K562 (cell line): ENCODE measurements at regions not wholly inside any gene's neighbourhood (a gene's known extent, or its start where the extent isn't known, plus 50 kb on each side); places are given as distances from the start of the nearest gene placed in this dataset.

Source experiments
- ATAC-seq: fragments of 200-7000 bp; cut with Tn5 transposase; 3 replicates; pipeline ENCODE4 v1.9.1; 2020; ENCODE audit warnings: moderate library complexity
- BruUV-seq: library from RNA; stranded (reverse); fragments of 400-500 nt; replicated peaks from 2 replicates; lab custom pipeline; 2021; lab: Mats Ljungman, UMichigan
- CTCF ChIA-PET: fragments of 300-600 bp; formaldehyde crosslinking; extraction: SDS; loops from one replicate; lab custom pipeline; 2021; ENCODE audit warnings: low intra/inter-chr PET ratio; lab: Yijun Ruan, JAX
- POLR2A ChIA-PET: fragments of 300-600, 350-650 bp; sonication (Branson Sonifier 250); formaldehyde crosslinking; extraction: SDS; loops from one replicate; lab custom pipeline; 2021; ENCODE audit warnings: antibody characterized with exemption, inconsistent platforms; lab: Yijun Ruan, JAX
- DNase-seq, 4 experiments: peaks; one replicate each; pipeline versions ENCODE4 v3.0.0 to v3.0.0-alpha.2; 2011 to 2018; ENCODE audit warnings: low spot score in 3 of 4, mixed read lengths in 3 of 4; ENCODE audit errors: extremely low read depth in 1 of 4
- FAIRE-seq: peaks from 2 replicates; lab custom pipeline; 2011; peaks lifted over from hg19 to GRCh38; lab: Jason Lieb, UNC
- H2AFZ ChIP-seq: 2 replicates; pipeline ENCODE4 v1.6.0; 2011; ENCODE audit warnings: low read depth, low read length, control low read depth, inconsistent platforms
- H3K27ac ChIP-seq: fragments of 200-600 bp; 3 replicates; pipeline ENCODE4 v1.8.0; 2011; ENCODE audit warnings: low read depth, mild to moderate bottlenecking, control low read depth, inconsistent platforms, low read length, moderate library complexity, mixed read lengths; ENCODE audit errors: extremely low read depth
- H3K27me3 ChIP-seq, 2 experiments: fragments of 300-600 bp in 1 of 2; 2 replicates in 1 of 2; 3 replicates in 1 of 2; pipeline versions ENCODE4 v1.6.0 to v1.8.0; 2011; ENCODE audit warnings: inconsistent platforms in 2 of 2, low read length in 2 of 2, mild to moderate bottlenecking in 1 of 2, mixed read lengths in 1 of 2, moderate library complexity in 1 of 2; ENCODE audit not compliant: control insufficient read depth in 2 of 2, insufficient read depth in 2 of 2
- H3K36me3 ChIP-seq: fragments of 300-600 bp; 3 replicates; pipeline ENCODE4 v1.8.0; 2011; ENCODE audit warnings: mild to moderate bottlenecking, low read length, inconsistent platforms; ENCODE audit not compliant: control insufficient read depth, insufficient read depth
- H3K4me1 ChIP-seq, 2 experiments: fragments of 200-600 bp in 1 of 2; replicated peaks in 1 of 2; 2 replicates in 1 of 2; 3 replicates in 1 of 2; pipeline versions ENCODE4 v1.5.1 to v1.8.0; 2011; ENCODE audit warnings: inconsistent platforms in 2 of 2, low read length in 2 of 2, mild to moderate bottlenecking in 1 of 2, mixed read lengths in 1 of 2, moderate library complexity in 1 of 2; ENCODE audit not compliant: control insufficient read depth in 2 of 2, insufficient read depth in 2 of 2
- H3K4me2 ChIP-seq: 2 replicates; pipeline ENCODE4 v1.6.1; 2011; ENCODE audit warnings: low read length, control low read depth, inconsistent platforms, mixed read lengths; ENCODE audit not compliant: insufficient read depth
- H3K4me3 ChIP-seq: fragments of 200-600 bp; sonication (generic), shearing (Covaris generic); 2 replicates; pipeline ENCODE4 v1.5.1; 2016; ENCODE audit warnings: control low read depth, inconsistent platforms
- H3K79me2 ChIP-seq: fragments of 200-600 bp; 3 replicates; pipeline ENCODE4 v1.8.0; 2011; ENCODE audit warnings: low read length, inconsistent platforms; ENCODE audit not compliant: control insufficient read depth, insufficient read depth
- H3K9ac ChIP-seq, 2 experiments: 2 replicates each; pipeline versions ENCODE4 v1.6.0 to v1.6.1; 2011; ENCODE audit warnings: low read depth in 2 of 2, low read length in 2 of 2, control low read depth in 1 of 2, inconsistent platforms in 1 of 2, mild to moderate bottlenecking in 1 of 2, mixed read lengths in 1 of 2; ENCODE audit not compliant: insufficient read depth in 1 of 2
- H3K9me1 ChIP-seq: one replicate; pipeline ENCODE4 v1.6.0; 2011; ENCODE audit warnings: inconsistent platforms, mild to moderate bottlenecking, low read length, moderate library complexity; ENCODE audit not compliant: control insufficient read depth, insufficient read depth
- H3K9me3 ChIP-seq: replicated peaks from 2 replicates; pipeline ENCODE4 v1.5.1; 2011; ENCODE audit warnings: low read depth, low read length, inconsistent platforms; ENCODE audit not compliant: control insufficient read depth, insufficient read depth
- H4K20me1 ChIP-seq: replicated peaks from 2 replicates; pipeline ENCODE4 v1.6.1; 2011; ENCODE audit warnings: low read length, inconsistent platforms, mixed read lengths; ENCODE audit not compliant: control insufficient read depth, insufficient read depth
- GMEB1 ChIP-seq: fragments of 250-450 bp; sonication (Bioruptor Pico); IDR thresholded peaks from 2 replicates; pipeline ENCODE4 v1.4.0; 2020; ENCODE audit warnings: mild to moderate bottlenecking
- GTF2F1 ChIP-seq: IDR thresholded peaks from 2 replicates; pipeline ENCODE4 v1.6.1; 2011; ENCODE audit warnings: low read depth, low read length, improper control_type of control experiment
- HDAC1 ChIP-seq, 2 experiments: fragments of 450-650 bp; IDR thresholded peaks; 2 replicates each; pipeline ENCODE4 v1.6.1; 2016 to 2017; ENCODE audit warnings: inconsistent platforms in 1 of 2, mild to moderate bottlenecking in 1 of 2, moderate library complexity in 1 of 2
- TBP ChIP-seq: optimal IDR thresholded peaks from 2 replicates; pipeline ENCODE3; 2011; ENCODE audit warnings: low read depth, low read length, improper control_type of control experiment
- ZNF146 ChIP-seq: IDR thresholded peaks from one replicate; pipeline ENCODE4 v1.6.1; 2018; ENCODE audit warnings: missing compliant biosample characterization; ENCODE audit not compliant: unreplicated experiment
- ZNF695 ChIP-seq: fragments of 450-650 bp; formaldehyde crosslinking; IDR thresholded peaks from 2 replicates; pipeline ENCODE4 v1.4.0; 2020; ENCODE audit warnings: mild to moderate bottlenecking, moderate library complexity
- WGBS: fragments of 100-300 bp; shearing (Covaris generic); methylation state at CpG from one replicate; pipeline ENCODE4 v1.1.6; 2016; ENCODE audit warnings: low coverage, mixed read lengths; ENCODE audit not compliant: insufficient coverage; ENCODE audit errors: missing lambda C conversion rate; 5-methylcytosine and 5-hydroxymethylcytosine counted together
- in situ Hi-C: fragments of 300-500 bp; cut with MboI; formaldehyde crosslinking; loops from 4 replicates; pipeline ENCODE4 v1.15.0; 2018; ENCODE audit warnings: inconsistent platforms, mixed read lengths
- intact Hi-C: fragments of 100-400 bp; cut with micrococcal nuclease; formaldehyde crosslinking; loops from 2 replicates; pipeline ENCODE4 v1.14.2; 2022

GRCh38 chr1:30450818-30451233 lies 272.6 kb downstream of the MATN1 start:
- H3K79me2 ChIP-seq: no peaks in the 10 kb centered on the region
- in situ Hi-C loops: no loop called here
- H3K4me3 ChIP-seq: no peak overlapping the region
- no peaks in the 10 kb centered on the region for H3K4me1 ChIP-seq
- H4K20me1 ChIP-seq: no peaks in the 10 kb centered on the region
- H2AFZ ChIP-seq: no peak overlapping the region
- WGBS: 0% methylated on average over 5 of the region's 5 CpGs
- H3K9me1 ChIP-seq: no peaks in the 10 kb centered on the region
- POLR2A ChIA-PET: interaction anchor here (1.7 kb wide), 1 partner anchor 16 kb away, joined by 4 read pairs; no protein-coding TSS in a partner anchor
- no peak overlapping the region for H3K4me2 ChIP-seq
- ATAC-seq (no peak), DNase-seq (no peak), FAIRE-seq (no peak)
- no TSS peak for BruUV-seq
- H3K36me3 ChIP-seq: no peaks in the 10 kb centered on the region
- TF ChIP-seq TBP: no peak
- no peak for TF ChIP-seq ZNF695
- TF ChIP-seq GTF2F1: no peak
- TF ChIP-seq ZNF146 (CRISPR knock-in tag): no peak
- TF ChIP-seq GMEB1 (CRISPR knock-in tag): no peak
- no peak for TF ChIP-seq HDAC1 (IDR thresholded peaks at IDR 0.05)
- intact Hi-C loops: no loop called here
- peaks cover 0 to 10% of the 10 kb centered on the region in 2 experiments; a peak in 2 of 5 replicates for H3K27me3 ChIP-seq
- H3K9me3 ChIP-seq: no peaks in the 10 kb centered on the region
- CTCF ChIA-PET: no interaction called here
- no peak overlapping the region for H3K9ac ChIP-seq
- no peak overlapping the region for H3K27ac ChIP-seq
